H1 (cell line): ENCODE measurements at regions not wholly inside any gene's neighbourhood (a gene's known extent, or its start where the extent isn't known, plus 50 kb on each side); places are given as distances from the start of the nearest gene placed in this dataset.

Experiments used
- CTCF ChIA-PET: fragments of 300-600 bp; sonication (Branson Sonifier 250); formaldehyde crosslinking; loops from one replicate; lab custom pipeline; 2021; ENCODE audit not compliant: partially characterized antibody; lab: Charles Lee
- POLR2A ChIA-PET: fragments of 300-600 bp; sonication (Branson Sonifier 250); formaldehyde crosslinking; loops from one replicate; lab custom pipeline; 2021; ENCODE audit warnings: inconsistent platforms; ENCODE audit not compliant: partially characterized antibody; lab: Charles Lee
- DNase-seq, 2 experiments: peaks; one replicate each; pipeline versions ENCODE4 v3.0.0 to v3.0.0-alpha.2; 2010 to 2022; ENCODE audit warnings: low spot score in 2 of 2, low read depth in 1 of 2, mixed read lengths in 1 of 2
- FAIRE-seq: peaks from 2 replicates; lab custom pipeline; 2011; peaks lifted over from hg19 to GRCh38; lab: Jason Lieb, UNC
- H2AFZ ChIP-seq: 2 replicates; pipeline ENCODE4 v1.8.1; 2012; ENCODE audit warnings: low read length, inconsistent platforms
- H2AK5ac ChIP-seq: 2 replicates; pipeline ENCODE4 v1.6.1; 2013; ENCODE audit warnings: low read depth, low read length
- H2BK120ac ChIP-seq: replicated peaks from 2 replicates; pipeline ENCODE3; 2013; ENCODE audit warnings: low read depth, low read length, inconsistent platforms
- H2BK12ac ChIP-seq: 2 replicates; pipeline ENCODE4 v1.6.1; 2013; ENCODE audit warnings: low read depth, low read length
- H2BK15ac ChIP-seq: 2 replicates; pipeline ENCODE4 v1.6.1; 2013; ENCODE audit warnings: low read length
- H2BK20ac ChIP-seq: 2 replicates; pipeline ENCODE4 v1.6.1; 2013; ENCODE audit warnings: low read length
- H2BK5ac ChIP-seq: 2 replicates; pipeline ENCODE4 v1.6.1; 2013; ENCODE audit warnings: low read depth, low read length
- H3K14ac ChIP-seq: 2 replicates; pipeline ENCODE4 v1.6.1; 2013; ENCODE audit warnings: inconsistent platforms; ENCODE audit not compliant: insufficient read length
- H3K18ac ChIP-seq: 2 replicates; pipeline ENCODE4 v1.6.1; 2013; ENCODE audit warnings: low read length; ENCODE audit errors: extremely low read depth
- H3K23ac ChIP-seq: 2 replicates; pipeline ENCODE4 v1.6.1; 2013; ENCODE audit warnings: inconsistent platforms; ENCODE audit not compliant: insufficient read length
- H3K23me2 ChIP-seq: 2 replicates; pipeline ENCODE4 v1.6.1; 2013; ENCODE audit warnings: low read depth, low read length
- H3K27ac ChIP-seq: 2 replicates; pipeline ENCODE4 v1.6.1; 2011; ENCODE audit warnings: low read depth, low read length, inconsistent platforms
- H3K27me3 ChIP-seq, 4 experiments: replicated peaks in 1 of 4; 1 replicate in 1 of 4; 2 replicates in 3 of 4; pipeline versions ENCODE4 v1.6.1 to v1.8.1; 2011 to 2013; ENCODE audit warnings: low read length in 3 of 4, mild to moderate bottlenecking in 3 of 4, inconsistent platforms in 2 of 4, mixed read lengths in 2 of 4, moderate library complexity in 1 of 4; ENCODE audit not compliant: control insufficient read depth in 3 of 4, insufficient read depth in 3 of 4; ENCODE audit errors: extremely low read depth in 1 of 4
- H3K36me3 ChIP-seq, 4 experiments: 2 replicates each; pipeline versions ENCODE4 v1.6.1 to v1.8.1; 2011 to 2013; ENCODE audit warnings: mild to moderate bottlenecking in 4 of 4, low read length in 3 of 4, moderate library complexity in 2 of 4, control low read depth in 1 of 4, inconsistent platforms in 1 of 4; ENCODE audit not compliant: insufficient read depth in 4 of 4, control insufficient read depth in 2 of 4
- H3K4ac ChIP-seq: replicated peaks from 2 replicates; pipeline ENCODE3; 2013; ENCODE audit warnings: low read length, low read depth, mixed read lengths, inconsistent platforms; ENCODE audit not compliant: insufficient read length
- H3K4me1 ChIP-seq, 4 experiments: replicated peaks in 1 of 4; 1 replicate in 1 of 4; 2 replicates in 3 of 4; pipeline versions ENCODE4 v1.6.1 to v1.8.1; 2011 to 2013; ENCODE audit warnings: low read length in 3 of 4, inconsistent platforms in 2 of 4, mixed read lengths in 1 of 4; ENCODE audit not compliant: insufficient read depth in 4 of 4, control insufficient read depth in 3 of 4
- H3K4me2 ChIP-seq, 2 experiments: 2 replicates each; pipeline versions ENCODE4 v1.6.1 to v1.8.1; 2011 to 2013; ENCODE audit warnings: low read depth in 2 of 2, low read length in 2 of 2, control low read depth in 1 of 2, inconsistent platforms in 1 of 2, mild to moderate bottlenecking in 1 of 2; ENCODE audit not compliant: insufficient read depth in 1 of 2
- H3K4me3 ChIP-seq, 4 experiments: fragments of 200-600, 300-600 bp in 1 of 4; sonication (generic), shearing (Covaris generic), sonication (Bioruptor Twin) in 1 of 4; 2 replicates each; pipeline versions ENCODE4 v1.5.1 to v1.8.1; 2011 to 2016; ENCODE audit warnings: low read length in 4 of 4, low read depth in 3 of 4, control low read depth in 2 of 4, inconsistent platforms in 2 of 4, mild to moderate bottlenecking in 2 of 4, mixed read lengths in 1 of 4, moderate library complexity in 1 of 4; ENCODE audit not compliant: insufficient read depth in 2 of 4; ENCODE audit errors: extremely low read depth in 1 of 4
- H3K56ac ChIP-seq: replicated peaks from 2 replicates; pipeline ENCODE3; 2013; ENCODE audit warnings: low read depth, mild to moderate bottlenecking, mixed read lengths, low read length, inconsistent platforms; ENCODE audit not compliant: insufficient read length
- H3K79me1 ChIP-seq: 2 replicates; pipeline ENCODE4 v1.6.1; 2013; ENCODE audit warnings: low read depth, low read length, control low read depth
- H3K79me2 ChIP-seq, 2 experiments: 2 replicates each; pipeline versions ENCODE4 v1.6.1 to v1.8.1; 2012 to 2013; ENCODE audit warnings: low read length in 2 of 2, mild to moderate bottlenecking in 2 of 2, inconsistent platforms in 1 of 2; ENCODE audit not compliant: insufficient read depth in 2 of 2, control insufficient read depth in 1 of 2
- H3K9ac ChIP-seq, 4 experiments: replicated peaks in 1 of 4; 1 replicate in 1 of 4; 2 replicates in 3 of 4; pipeline versions ENCODE4 v1.6.1 to v1.8.1; 2011 to 2013; ENCODE audit warnings: low read depth in 3 of 4, low read length in 3 of 4, control low read depth in 2 of 4, mild to moderate bottlenecking in 2 of 4, moderate library complexity in 2 of 4, inconsistent platforms in 1 of 4; ENCODE audit errors: extremely low read depth in 1 of 4
- H3K9me3 ChIP-seq, 2 experiments: 2 replicates each; pipeline versions ENCODE4 v1.6.1 to v1.8.1; 2012 to 2013; ENCODE audit warnings: mild to moderate bottlenecking in 2 of 2, moderate library complexity in 2 of 2, control low read depth in 1 of 2, inconsistent platforms in 1 of 2, low read depth in 1 of 2, low read length in 1 of 2, mixed read lengths in 1 of 2; ENCODE audit not compliant: insufficient read depth in 2 of 2
- H4K20me1 ChIP-seq, 2 experiments: replicated peaks in 1 of 2; 2 replicates each; pipeline versions ENCODE3 to v1.8.1; 2011 to 2013; ENCODE audit warnings: inconsistent platforms in 2 of 2, low read length in 2 of 2, mild to moderate bottlenecking in 1 of 2; ENCODE audit not compliant: insufficient read depth in 2 of 2, control insufficient read depth in 1 of 2
- H4K5ac ChIP-seq: 2 replicates; pipeline ENCODE4 v1.6.1; 2013; ENCODE audit warnings: low read length, low read depth, mixed read lengths, inconsistent platforms; ENCODE audit not compliant: insufficient read length
- H4K8ac ChIP-seq: 2 replicates; pipeline ENCODE4 v1.8.0; 2013; ENCODE audit warnings: mild to moderate bottlenecking, moderate library complexity, low read length, inconsistent platforms; ENCODE audit not compliant: insufficient read depth; ENCODE audit errors: extremely low read depth
- H4K91ac ChIP-seq: replicated peaks from 2 replicates; pipeline ENCODE3; 2013; ENCODE audit warnings: low read length, mixed read lengths, inconsistent platforms; ENCODE audit not compliant: insufficient read length
- ASH2L ChIP-seq: fragments of 200-600, 300-600 bp; sonication (generic); IDR thresholded peaks from one replicate; pipeline ENCODE4 v1.7.1; 2017; ENCODE audit warnings: low read length
- BACH1 ChIP-seq: IDR thresholded peaks from 2 replicates; pipeline ENCODE4 v1.6.1; 2012; ENCODE audit warnings: low read length, improper control_type of control experiment
- BCL11A ChIP-seq, 2 experiments: IDR thresholded peaks; one replicate each; pipeline ENCODE4 v1.6.1; 2011; ENCODE audit warnings: low read depth in 2 of 2, low read length in 2 of 2, mild to moderate bottlenecking in 2 of 2
- CEBPB ChIP-seq: IDR thresholded peaks from 2 replicates; pipeline ENCODE4 v1.6.1; 2012; ENCODE audit warnings: low read depth, low read length
- NANOG ChIP-seq: IDR thresholded peaks from 2 replicates; pipeline ENCODE4 v1.6.1; 2011; ENCODE audit warnings: low read length, low read depth, mild to moderate bottlenecking, inconsistent platforms; ENCODE audit not compliant: insufficient read depth, poor library complexity, severe bottlenecking
- POLR2A ChIP-seq, 2 experiments: IDR thresholded peaks; 1 replicate in 1 of 2; 2 replicates in 1 of 2; pipeline ENCODE4 v1.6.1; 2011; ENCODE audit warnings: low read depth in 2 of 2, low read length in 2 of 2, mild to moderate bottlenecking in 2 of 2; ENCODE audit errors: control extremely low read depth in 1 of 2
- POU5F1 ChIP-seq: IDR thresholded peaks from 2 replicates; pipeline ENCODE4 v1.6.1; 2011; ENCODE audit warnings: low read depth, mild to moderate bottlenecking, low read length, moderate library complexity
- SIX5 ChIP-seq: IDR thresholded peaks from 2 replicates; pipeline ENCODE4 v1.6.1; 2011; ENCODE audit warnings: mild to moderate bottlenecking, low read depth, low read length
- TBP ChIP-seq: IDR thresholded peaks from 2 replicates; pipeline ENCODE4 v1.6.1; 2011; ENCODE audit warnings: low read depth, low read length, improper control_type of control experiment
- WGBS, 2 experiments: shearing (Covaris generic) in 1 of 2; methylation state at CpG; one replicate each; pipeline versions ENCODE4 v1.1.6 to v1.1.7; 2013 to 2015; ENCODE audit warnings: low lambda C conversion rate in 2 of 2, mixed read lengths in 2 of 2, inconsistent platforms in 1 of 2, low coverage in 1 of 2, missing lambda C conversion rate in 1 of 2; ENCODE audit not compliant: insufficient replicate concordance in 2 of 2, insufficient coverage in 1 of 2, insufficient read length in 1 of 2; ENCODE audit errors: extremely low coverage in 1 of 2, missing lambda C conversion rate in 1 of 2; 5-methylcytosine and 5-hydroxymethylcytosine counted together

- Histone ChIP-seq H2BK12ac (no peak overlapping the region), H2BK20ac (no peak overlapping the region), H3K27ac (no peak overlapping the region), H3K4ac (no peak overlapping the region), H3K79me1 (no peaks in the 10 kb centered on the region), H3K4me3 (no peak overlapping the region), H4K91ac (no peak overlapping the region), H2AK5ac (no peak overlapping the region), H2AFZ (no peak overlapping the region), H3K23ac (no peak overlapping the region), H2BK15ac (no peak overlapping the region), H3K56ac (no peak overlapping the region), H3K23me2 (no peaks in the 10 kb centered on the region), H2BK120ac (no peak overlapping the region), H3K18ac (no peak overlapping the region), H3K9me3 (no peaks in the 10 kb centered on the region), H3K27me3 (no peaks in the 10 kb centered on the region), H3K36me3 (no peaks in the 10 kb centered on the region), H3K4me1 (no peaks in the 10 kb centered on the region), H2BK5ac (no peak overlapping the region), H3K9ac (no peak overlapping the region), H4K8ac (no peak overlapping the region), H3K4me2 (no peak overlapping the region), H3K79me2 (no peaks in the 10 kb centered on the region), H3K14ac (no peak overlapping the region), H4K5ac (no peak overlapping the region), H4K20me1 (no peaks in the 10 kb centered on the region)
- POLR2A ChIA-PET = no interaction called here
- CTCF ChIA-PET = interaction anchor here (0.6 kb wide), 1 partner anchor 379 kb away, joined by 3 read pairs; no protein-coding TSS in a partner anchor
- 96% methylated on average over 1 of the region's 1 CpG; no CpG with 5 or more reads in 1 of the 2 experiments for WGBS, 2 experiments
- DNase-seq (no peak), FAIRE-seq (no peak)
- TF ChIP-seq CEBPB = no peak
- no peak for TF ChIP-seq SIX5
- TF ChIP-seq ASH2L = no peak
- TF ChIP-seq POU5F1 = no peak
- TF ChIP-seq BCL11A (IDR thresholded peaks at IDR 0.05; ENCODE audit: low read depth in 2 of 2, low read length in 2 of 2) = no peak
- no peak for TF ChIP-seq NANOG
- TF ChIP-seq POLR2A (IDR thresholded peaks at IDR 0.05; ENCODE audit: control extremely low read depth in 1 of 2, low read depth in 2 of 2, low read length in 2 of 2) = no peak
- TF ChIP-seq TBP = no peak
- TF ChIP-seq BACH1 = no peak
Measured at GRCh38 chr17:63106050-63106449, 140.0 kb downstream of the TANC2 start.
